Esophagus squamous epithelium (tissue), 4 donors: ENCODE measurements at regions not wholly inside any gene's neighbourhood (a gene's known extent, or its start where the extent isn't known, plus 50 kb on each side); places are given as distances from the start of the nearest gene placed in this dataset.

ENCODE experiments used
- CTCF ChIP-seq, 6 experiments: fragments of 450-650 bp in 4 of 6; fragments of 200-600 bp in 2 of 6; sonication (generic) in 2 of 6; IDR thresholded peaks; one replicate each; pipeline ENCODE4 v1.5.1; 2016 to 2019; ENCODE audit warnings: antibody characterized with exemption in 6 of 6, mild to moderate bottlenecking in 4 of 6, moderate library complexity in 4 of 6
- POLR2A ChIP-seq, 4 donors: fragments of 450-650 bp; IDR thresholded peaks; one replicate each; pipeline ENCODE4 v1.6.1; 2017; ENCODE audit warnings: antibody characterized with exemption in 4 of 4, mild to moderate bottlenecking in 4 of 4, moderate library complexity in 3 of 4

DNA sequence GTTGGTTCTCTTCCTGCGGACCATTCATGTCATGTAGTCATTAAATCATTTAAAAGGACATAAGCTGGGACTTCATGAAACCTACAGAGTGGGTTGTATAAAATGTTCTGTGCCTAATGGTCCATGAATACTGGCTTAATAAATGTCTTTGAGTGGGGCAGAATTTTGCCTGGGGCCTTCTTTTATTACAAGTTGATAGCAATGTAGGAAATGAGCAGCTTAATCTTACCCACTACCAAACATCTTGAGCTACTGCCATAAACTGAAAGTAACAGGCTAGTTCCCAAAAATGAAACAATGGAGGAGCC lies 130.9 kb downstream of the TMEM17 start:
- TF ChIP-seq CTCF (IDR thresholded peaks at IDR 0.05) (no peak), POLR2A (IDR thresholded peaks at IDR 0.05) (no peak)
